ENCODE measurements at regions not wholly inside any gene's neighbourhood (a gene's known extent, or its start where the extent isn't known, plus 50 kb on each side); places are given as distances from the start of the nearest gene placed in this dataset.

- Histone ChIP-seq H3K36me3 (replicated peaks in 1 of 2; ENCODE audit: control insufficient read depth in 1 of 2, insufficient read depth in 2 of 2, low read length in 2 of 2) (no peaks in the 10 kb centered on the region), H3K27ac (ENCODE audit: low read depth in 1 of 2, low read length in 2 of 2) (no peak overlapping the region), H3K9ac (ENCODE audit: insufficient read depth, low read length, poor library complexity, severe bottlenecking) (no peak overlapping the region), H3K9me3 (replicated peaks in 1 of 2; ENCODE audit: control insufficient read depth in 1 of 2, insufficient read depth in 1 of 2, low read length in 2 of 2) (peaks cover 0 to 8% of the 10 kb centered on the region in 2 donors), H3K4me2 (replicated peaks; ENCODE audit: extremely low read depth, low read length, poor library complexity, severe bottlenecking) (no peak overlapping the region), H3K79me2 (ENCODE audit: insufficient read depth, low read length) (no peaks in the 10 kb centered on the region), H4K20me1 (ENCODE audit: insufficient read depth, low read length) (no peaks in the 10 kb centered on the region), H3K27me3 (ENCODE audit: control insufficient read depth in 2 of 2, insufficient read depth in 2 of 2, low read length in 2 of 2) (no peaks in the 10 kb centered on the region), H2AFZ (ENCODE audit: insufficient read depth, low read depth, low read length, poor library complexity, severe bottlenecking) (no peak overlapping the region), H3K4me3 (replicated peaks in 1 of 3; ENCODE audit: low read depth in 2 of 3, low read length in 3 of 3) (no peak overlapping the region), H3K4me1 (ENCODE audit: control insufficient read depth in 1 of 2, insufficient read depth in 2 of 2, low read length in 2 of 2) (no peaks in the 10 kb centered on the region)
- no peaks in the 10 kb centered on the region for H3K4me1 Mint-ChIP-seq
- no peak overlapping the region for H3K4me3 Mint-ChIP-seq
- H3K27me3 Mint-ChIP-seq (ENCODE audit: low read depth in 3 of 3) = no peaks in the 10 kb centered on the region
- H3K27ac Mint-ChIP-seq = no peak overlapping the region
- H3K9me3 Mint-ChIP-seq = peaks cover 0 to 10% (median 3%) of the 10 kb centered on the region in 7 donors
- DNase-seq = no peak
- WGBS (ENCODE audit: insufficient coverage) = 76% methylated on average over 3 of the region's 4 CpGs
- H3K36me3 Mint-ChIP-seq = no peaks in the 10 kb centered on the region
- TF ChIP-seq CTCF (IDR thresholded peaks at IDR 0.05) = no peak
- intact Hi-C loops (cut with micrococcal nuclease) = no loop called here
Observed at GRCh38 chr4:18278244-18278643, 256.7 kb upstream of the LCORL start.

- Histone ChIP-seq H3K4me2 (replicated peaks; ENCODE audit: extremely low read depth, low read length, poor library complexity, severe bottlenecking) (no peak overlapping the region), H3K4me3 (replicated peaks in 1 of 3; ENCODE audit: low read depth in 2 of 3, low read length in 3 of 3) (no peak overlapping the region), H3K27me3 (ENCODE audit: control insufficient read depth in 2 of 2, insufficient read depth in 2 of 2, low read length in 2 of 2) (no peaks in the 10 kb centered on the region), H3K4me1 (ENCODE audit: control insufficient read depth in 1 of 2, insufficient read depth in 2 of 2, low read length in 2 of 2) (no peaks in the 10 kb centered on the region), H3K9ac (ENCODE audit: insufficient read depth, low read length, poor library complexity, severe bottlenecking) (no peak overlapping the region), H3K9me3 (replicated peaks in 1 of 2; ENCODE audit: control insufficient read depth in 1 of 2, insufficient read depth in 1 of 2, low read length in 2 of 2) (peaks cover 8 to 23% of the 10 kb centered on the region in 2 donors), H4K20me1 (ENCODE audit: insufficient read depth, low read length) (no peaks in the 10 kb centered on the region), H3K36me3 (replicated peaks in 1 of 2; ENCODE audit: control insufficient read depth in 1 of 2, insufficient read depth in 2 of 2, low read length in 2 of 2) (no peaks in the 10 kb centered on the region), H3K79me2 (ENCODE audit: insufficient read depth, low read length) (no peaks in the 10 kb centered on the region), H2AFZ (ENCODE audit: insufficient read depth, low read depth, low read length, poor library complexity, severe bottlenecking) (no peak overlapping the region), H3K27ac (ENCODE audit: low read depth in 1 of 2, low read length in 2 of 2) (no peak overlapping the region)
- H3K4me3 Mint-ChIP-seq = no peak overlapping the region
- no peak for DNase-seq
- H3K9me3 Mint-ChIP-seq = peaks cover 9 to 29% (median 19%) of the 10 kb centered on the region in 7 donors
- H3K27me3 Mint-ChIP-seq (ENCODE audit: low read depth in 3 of 3) = no peaks in the 10 kb centered on the region
- H3K36me3 Mint-ChIP-seq = no peaks in the 10 kb centered on the region
- H3K27ac Mint-ChIP-seq = no peak overlapping the region
- no peak for TF ChIP-seq CTCF (IDR thresholded peaks at IDR 0.05)
- WGBS (ENCODE audit: insufficient coverage) = no CpG with 5 or more reads among the region's 3 CpGs
- H3K4me1 Mint-ChIP-seq = no peaks in the 10 kb centered on the region
- intact Hi-C loops (cut with micrococcal nuclease) = no loop called here
Observed at GRCh38 chr4:18262832-18263231, 241.3 kb upstream of the LCORL start.
